ENCODE measurements at regions not wholly inside any gene's neighbourhood (a gene's known extent, or its start where the extent isn't known, plus 50 kb on each side); places are given as distances from the start of the nearest gene placed in this dataset.

- no peak overlapping the region for H2BK5ac ChIP-seq (ENCODE audit: low read depth, low read length)
- H3K9me3 ChIP-seq (ENCODE audit: insufficient read depth in 2 of 2, low read depth in 1 of 2, low read length in 1 of 2) = no peaks in the 10 kb centered on the region
- H3K4me2 ChIP-seq (ENCODE audit: insufficient read depth in 1 of 2, low read depth in 2 of 2, low read length in 2 of 2) = no peak overlapping the region
- no peak for TF ChIP-seq GTF2F1 (IDR thresholded peaks at IDR 0.05; ENCODE audit: borderline replicate concordance, low read depth, low read length)
- no peak for TF ChIP-seq PHF8 (conservative IDR thresholded peaks at IDR 0.05; ENCODE audit: low read depth, low read length)
- TF ChIP-seq KDM1A (IDR thresholded peaks at IDR 0.05; ENCODE audit: borderline replicate concordance, low read length) = no peak
- TF ChIP-seq TEAD4 (IDR thresholded peaks at IDR 0.05; ENCODE audit: low read depth, low read length) = no peak
- TF ChIP-seq RFX5 (IDR thresholded peaks at IDR 0.05; ENCODE audit: borderline replicate concordance, low read depth, low read length) = no peak
- no peak for TF ChIP-seq SP1 (IDR thresholded peaks at IDR 0.05; ENCODE audit: low read depth, low read length)
- no peak for TF ChIP-seq CREB1 (IDR thresholded peaks at IDR 0.05)
- no peak for TF ChIP-seq MAFK (IDR thresholded peaks at IDR 0.05; ENCODE audit: low read depth, low read length)
- no peak for TF ChIP-seq JUN (IDR thresholded peaks at IDR 0.05; ENCODE audit: low read depth, low read length)
- H3K27ac ChIP-seq (ENCODE audit: low read depth, low read length) = no peak overlapping the region
- no peak for FAIRE-seq
- H3K23me2 ChIP-seq (ENCODE audit: low read depth, low read length) = no peaks in the 10 kb centered on the region
- H4K20me1 ChIP-seq (replicated peaks in 1 of 2; ENCODE audit: control insufficient read depth in 1 of 2, insufficient read depth in 2 of 2, low read length in 2 of 2) = no peaks in the 10 kb centered on the region
- H3K36me3 ChIP-seq (ENCODE audit: control insufficient read depth in 2 of 4, insufficient read depth in 4 of 4, low read length in 3 of 4) = no peaks in the 10 kb centered on the region
- H3K79me1 ChIP-seq (ENCODE audit: low read depth, low read length) = no peaks in the 10 kb centered on the region
- no peaks in the 10 kb centered on the region for H3K79me2 ChIP-seq (ENCODE audit: control insufficient read depth in 1 of 2, insufficient read depth in 2 of 2, low read length in 2 of 2)
- H2AK5ac ChIP-seq (ENCODE audit: low read depth, low read length) = no peak overlapping the region
- H2AFZ ChIP-seq (ENCODE audit: low read length) = no peak overlapping the region
- peaks cover 0 to 5% (median 0%) of the 10 kb centered on the region in 4 experiments; a peak in 1 of 7 replicates for H3K4me1 ChIP-seq (replicated peaks in 1 of 4; ENCODE audit: control insufficient read depth in 3 of 4, insufficient read depth in 4 of 4, low read length in 3 of 4)
- no peak overlapping the region for H3K9ac ChIP-seq (replicated peaks in 1 of 4; ENCODE audit: extremely low read depth in 1 of 4, low read depth in 3 of 4, low read length in 3 of 4)
- WGBS, 2 experiments (ENCODE audit: extremely low coverage in 1 of 2, insufficient coverage in 1 of 2, insufficient read length in 1 of 2, insufficient replicate concordance in 2 of 2, low coverage in 1 of 2, low lambda C conversion rate in 2 of 2, missing lambda C conversion rate in 1 of 2) = 90% methylated on average over 9 of the region's 9 CpGs; no CpG with 5 or more reads in 1 of the 2 experiments
- no peak overlapping the region for H3K23ac ChIP-seq (ENCODE audit: insufficient read length)
- no peaks in the 10 kb centered on the region; a peak in 2 of 7 replicates for H3K27me3 ChIP-seq (replicated peaks in 1 of 4; ENCODE audit: control insufficient read depth in 3 of 4, extremely low read depth in 1 of 4, insufficient read depth in 3 of 4, low read length in 3 of 4)
- H3K4me3 ChIP-seq (ENCODE audit: extremely low read depth in 1 of 4, insufficient read depth in 2 of 4, low read depth in 3 of 4, low read length in 4 of 4) = no peak overlapping the region
- H3K14ac ChIP-seq (ENCODE audit: insufficient read length) = no peak overlapping the region
- H4K8ac ChIP-seq (ENCODE audit: extremely low read depth, insufficient read depth, low read length) = no peak overlapping the region
- CTCF ChIA-PET (ENCODE audit: partially characterized antibody) = interaction anchor here (0.6 kb wide), 2 partner anchors 8 to 227 kb away, joined by 3 read pairs; no protein-coding TSS in a partner anchor
- no peak overlapping the region for H2BK120ac ChIP-seq (replicated peaks; ENCODE audit: low read depth, low read length)
- no peak overlapping the region for H3K18ac ChIP-seq (ENCODE audit: extremely low read depth, low read length)
- H4K5ac ChIP-seq (ENCODE audit: insufficient read length, low read depth, low read length) = no peak overlapping the region
- no peak overlapping the region for H3K4ac ChIP-seq (replicated peaks; ENCODE audit: insufficient read length, low read depth, low read length)
- POLR2A ChIA-PET (ENCODE audit: partially characterized antibody) = no interaction called here
- no peak overlapping the region for H3K56ac ChIP-seq (replicated peaks; ENCODE audit: insufficient read length, low read depth, low read length)
- H2BK20ac ChIP-seq (ENCODE audit: low read length) = no peak overlapping the region
- H2BK15ac ChIP-seq (ENCODE audit: low read length) = no peak overlapping the region
- H4K91ac ChIP-seq (replicated peaks; ENCODE audit: insufficient read length, low read length) = no peak overlapping the region
- DNase-seq (ENCODE audit: low read depth in 1 of 2, low spot score in 2 of 2) = peak in 1 of 2 experiments; percentile 22
- no peak overlapping the region for H2BK12ac ChIP-seq (ENCODE audit: low read depth, low read length)
Observed at GRCh38 chr11:134581121-134581626, 169.1 kb upstream of the B3GAT1 start.
